C4-2B (cell line): ENCODE measurements at regions not wholly inside any gene's neighbourhood (a gene's known extent, or its start where the extent isn't known, plus 50 kb on each side); places are given as distances from the start of the nearest gene placed in this dataset.
A peak's percentile ranks its signal among the peaks of the same experiment; 100 is the strongest.

Source experiments
- ZFX ChIP-seq: fragments of 450-650 bp; IDR thresholded peaks from 2 replicates; pipeline ENCODE4 v1.6.1; 2017
- TF ChIP-seq, protein P1 (sequence below): fragments of 450-650 bp; conservative IDR thresholded peaks from 2 replicates; pipeline ENCODE4 v1.5.1; 2017; ENCODE audit warnings: mild to moderate bottlenecking

DNA sequence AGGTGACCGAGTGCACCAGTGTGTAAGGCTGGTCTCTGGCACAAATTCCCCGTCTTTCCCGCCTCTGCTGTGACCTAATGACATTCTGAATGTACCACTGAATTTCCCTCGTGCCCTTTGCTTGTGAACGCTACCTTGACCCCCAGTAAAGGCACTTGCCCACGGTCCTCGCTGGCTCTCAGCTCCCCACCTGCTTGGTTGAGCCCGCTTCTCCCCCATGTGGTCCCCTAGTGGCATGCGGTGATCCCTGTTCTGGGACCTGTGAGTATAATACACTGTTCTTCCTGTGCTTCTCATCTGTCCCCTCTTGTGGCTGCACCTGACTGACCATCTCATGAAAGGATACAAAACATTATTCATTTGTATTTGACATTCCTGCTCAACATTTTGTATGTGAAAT, 495.7 kb downstream of the INHBA start:
- TF ChIP-seq, protein P1, sequence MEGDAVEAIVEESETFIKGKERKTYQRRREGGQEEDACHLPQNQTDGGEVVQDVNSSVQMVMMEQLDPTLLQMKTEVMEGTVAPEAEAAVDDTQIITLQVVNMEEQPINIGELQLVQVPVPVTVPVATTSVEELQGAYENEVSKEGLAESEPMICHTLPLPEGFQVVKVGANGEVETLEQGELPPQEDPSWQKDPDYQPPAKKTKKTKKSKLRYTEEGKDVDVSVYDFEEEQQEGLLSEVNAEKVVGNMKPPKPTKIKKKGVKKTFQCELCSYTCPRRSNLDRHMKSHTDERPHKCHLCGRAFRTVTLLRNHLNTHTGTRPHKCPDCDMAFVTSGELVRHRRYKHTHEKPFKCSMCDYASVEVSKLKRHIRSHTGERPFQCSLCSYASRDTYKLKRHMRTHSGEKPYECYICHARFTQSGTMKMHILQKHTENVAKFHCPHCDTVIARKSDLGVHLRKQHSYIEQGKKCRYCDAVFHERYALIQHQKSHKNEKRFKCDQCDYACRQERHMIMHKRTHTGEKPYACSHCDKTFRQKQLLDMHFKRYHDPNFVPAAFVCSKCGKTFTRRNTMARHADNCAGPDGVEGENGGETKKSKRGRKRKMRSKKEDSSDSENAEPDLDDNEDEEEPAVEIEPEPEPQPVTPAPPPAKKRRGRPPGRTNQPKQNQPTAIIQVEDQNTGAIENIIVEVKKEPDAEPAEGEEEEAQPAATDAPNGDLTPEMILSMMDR = peak; percentile 11; the same call in 1 of the 2 replicates
- no peak for TF ChIP-seq ZFX
